Caco-2 (cell line): ENCODE measurements at regions not wholly inside any gene's neighbourhood (a gene's known extent, or its start where the extent isn't known, plus 50 kb on each side); places are given as distances from the start of the nearest gene placed in this dataset.

Experiments
- BruUV-seq: library from RNA; stranded (reverse); fragments of 400-500 nt; replicated peaks from 2 replicates; lab custom pipeline; 2021; lab: Mats Ljungman, UMichigan
- CTCF ChIA-PET: fragments of 300-600 bp; sonication (Branson Sonifier 250); formaldehyde crosslinking; loops from one replicate; lab custom pipeline; 2022; ENCODE audit warnings: antibody characterized with exemption; lab: Charles Lee
- POLR2A ChIA-PET: fragments of 300-600 bp; sonication (Branson Sonifier 250); formaldehyde crosslinking; loops from one replicate; lab custom pipeline; 2022; ENCODE audit warnings: antibody characterized with exemption; lab: Charles Lee
- DNase-seq, 2 experiments: peaks; one replicate each; pipeline versions ENCODE4 v3.0.0 to v3.0.0-alpha.2; 2020 to 2022
- H3K27me3 ChIP-seq: replicated peaks from 2 replicates; pipeline ENCODE4 v1.6.0; 2011; ENCODE audit warnings: low read length; ENCODE audit not compliant: control insufficient read depth, insufficient read depth
- H3K36me3 ChIP-seq: 2 replicates; pipeline ENCODE4 v1.5.1; 2011; ENCODE audit warnings: low read length; ENCODE audit not compliant: control insufficient read depth, insufficient read depth
- H3K4me1 ChIP-seq: fragments of 250-450 bp; sonication (Bioruptor Pico); 2 replicates; pipeline ENCODE4 v1.5.1; 2020; ENCODE audit warnings: mild to moderate bottlenecking
- H3K4me3 ChIP-seq: 2 replicates; pipeline ENCODE4 v1.5.1; 2011; ENCODE audit warnings: low read depth, mild to moderate bottlenecking, control low read depth, low read length
- H3K9me3 ChIP-seq: fragments of 250-450 bp; sonication (Bioruptor Pico); 2 replicates; pipeline ENCODE4 v1.5.1; 2020; ENCODE audit warnings: mild to moderate bottlenecking, moderate library complexity
- H3K27ac Mint-ChIP-seq: one replicate; pipeline ENCODE4 v1.8.0; 2022; ENCODE audit warnings: mixed read lengths; ENCODE audit not compliant: unreplicated experiment
- H3K27me3 Mint-ChIP-seq: one replicate; pipeline ENCODE4 v1.8.0; 2022; ENCODE audit warnings: mixed read lengths; ENCODE audit not compliant: insufficient read depth, unreplicated experiment
- H3K36me3 Mint-ChIP-seq: one replicate; pipeline ENCODE4 v1.8.0; 2022; ENCODE audit warnings: mild to moderate bottlenecking, mixed read lengths; ENCODE audit not compliant: insufficient read depth, unreplicated experiment
- H3K4me1 Mint-ChIP-seq: one replicate; pipeline ENCODE4 v1.8.0; 2022; ENCODE audit warnings: low read depth, mixed read lengths; ENCODE audit not compliant: unreplicated experiment
- H3K4me3 Mint-ChIP-seq: one replicate; pipeline ENCODE4 v1.8.0; 2022; ENCODE audit warnings: mild to moderate bottlenecking, moderate library complexity, mixed read lengths; ENCODE audit not compliant: unreplicated experiment
- H3K9me3 Mint-ChIP-seq: one replicate; pipeline ENCODE4 v1.8.0; 2022; ENCODE audit warnings: mixed read lengths; ENCODE audit not compliant: unreplicated experiment
- intact Hi-C: fragments of 100-400 bp; cut with micrococcal nuclease; formaldehyde crosslinking; loops from one replicate; pipeline ENCODE4 v1.10.0; 2022; ENCODE audit not compliant: unreplicated experiment
- TF ChIP-seq, protein P1 (sequence below), 2 experiments: fragments of 200-600 bp in 1 of 2; IDR thresholded peaks; 1 replicate in 1 of 2; 2 replicates in 1 of 2; pipeline versions ENCODE4 v1.5.1 to v1.8.0; 2011 to 2022; ENCODE audit warnings: antibody characterized with exemption in 1 of 2, control low read depth in 1 of 2, inconsistent platforms in 1 of 2, low read depth in 1 of 2, low read length in 1 of 2, mild to moderate bottlenecking in 1 of 2, moderate library complexity in 1 of 2; ENCODE audit not compliant: insufficient read depth in 1 of 2, severe bottlenecking in 1 of 2, unreplicated experiment in 1 of 2

DNA sequence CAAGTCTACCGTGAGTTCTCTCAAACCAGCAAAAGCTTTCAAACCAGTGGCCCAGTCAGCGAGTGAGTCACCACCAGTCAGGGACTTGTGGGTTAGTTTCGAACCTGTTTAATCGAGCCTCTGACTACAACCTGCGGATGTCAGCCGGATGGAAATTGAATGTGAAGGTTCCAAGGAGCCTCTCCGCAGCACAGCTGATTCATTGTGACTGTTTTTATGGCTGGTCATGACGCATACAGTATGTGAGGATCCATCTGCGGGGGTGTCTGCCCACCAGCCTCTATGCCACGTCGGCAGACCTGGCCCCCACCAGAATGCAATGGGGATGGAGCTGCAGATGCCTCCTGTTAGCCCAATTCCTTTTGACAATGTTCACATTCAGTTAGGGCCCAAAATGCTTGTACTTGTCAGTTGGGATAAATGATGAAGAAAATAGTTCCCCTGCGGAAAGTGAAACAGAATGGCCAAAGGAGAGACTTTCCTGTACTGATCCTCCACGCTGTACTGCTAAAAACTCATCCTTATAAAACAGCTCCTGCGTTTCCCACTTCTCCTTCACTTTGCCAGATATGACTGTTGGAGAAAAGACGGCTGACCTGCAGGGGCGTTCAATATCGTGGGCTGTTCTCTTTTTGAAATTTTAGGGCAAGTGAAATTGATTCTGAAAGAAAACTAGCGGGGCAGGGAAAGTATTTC lies 206.6 kb downstream of the TFAP2B start:
- intact Hi-C loops: no loop called here
- H3K4me1 ChIP-seq: no peaks in the 10 kb centered on the region

DNA sequence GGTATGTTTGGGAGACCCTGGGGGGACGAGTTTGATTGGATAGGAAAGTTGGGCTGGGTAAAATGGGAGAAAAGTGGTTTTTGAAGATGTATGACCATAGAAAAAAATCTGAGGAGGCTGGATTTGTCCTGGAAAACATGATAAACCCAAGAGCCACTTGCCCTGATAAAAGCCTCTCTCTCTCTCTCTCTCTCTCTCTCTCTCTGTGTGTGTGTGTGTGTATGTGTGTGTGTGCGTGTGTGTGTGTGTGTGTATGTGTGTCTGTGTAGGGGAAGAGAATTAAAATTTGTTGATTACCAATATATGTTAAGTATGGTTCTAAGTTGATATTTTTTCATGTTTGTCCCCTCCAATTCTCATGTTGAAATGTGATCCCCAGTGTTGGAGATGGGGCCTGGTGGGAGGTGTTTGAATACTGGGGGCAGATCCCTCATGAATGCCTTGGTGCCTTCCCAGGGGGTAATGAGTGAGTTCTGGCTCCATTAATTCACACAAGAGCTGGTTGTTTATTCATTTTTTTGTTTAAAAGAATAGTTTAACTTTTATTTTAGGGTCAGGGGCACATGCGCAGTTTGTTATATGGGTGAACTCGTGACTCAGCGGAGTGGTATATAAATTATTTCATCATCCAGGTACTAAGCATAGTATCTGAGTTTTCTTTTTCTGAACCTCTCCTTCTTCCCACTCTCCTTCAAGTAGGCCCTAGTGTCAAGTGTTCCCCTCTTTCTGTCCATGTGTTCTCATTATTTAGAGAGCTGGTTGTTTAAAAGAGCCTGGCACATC lies 208.8 kb downstream of the TFAP2B start:
- no peaks in the 10 kb centered on the region for H3K4me1 Mint-ChIP-seq
- ChIA-PET POLR2A (no interaction called here), CTCF (no interaction called here)
- Histone ChIP-seq H3K4me1 (no peaks in the 10 kb centered on the region), H3K4me3 (no peak overlapping the region), H3K36me3 (no peaks in the 10 kb centered on the region), H3K27me3 (no peaks in the 10 kb centered on the region), H3K9me3 (no peaks in the 10 kb centered on the region)
- TF ChIP-seq, protein P1, sequence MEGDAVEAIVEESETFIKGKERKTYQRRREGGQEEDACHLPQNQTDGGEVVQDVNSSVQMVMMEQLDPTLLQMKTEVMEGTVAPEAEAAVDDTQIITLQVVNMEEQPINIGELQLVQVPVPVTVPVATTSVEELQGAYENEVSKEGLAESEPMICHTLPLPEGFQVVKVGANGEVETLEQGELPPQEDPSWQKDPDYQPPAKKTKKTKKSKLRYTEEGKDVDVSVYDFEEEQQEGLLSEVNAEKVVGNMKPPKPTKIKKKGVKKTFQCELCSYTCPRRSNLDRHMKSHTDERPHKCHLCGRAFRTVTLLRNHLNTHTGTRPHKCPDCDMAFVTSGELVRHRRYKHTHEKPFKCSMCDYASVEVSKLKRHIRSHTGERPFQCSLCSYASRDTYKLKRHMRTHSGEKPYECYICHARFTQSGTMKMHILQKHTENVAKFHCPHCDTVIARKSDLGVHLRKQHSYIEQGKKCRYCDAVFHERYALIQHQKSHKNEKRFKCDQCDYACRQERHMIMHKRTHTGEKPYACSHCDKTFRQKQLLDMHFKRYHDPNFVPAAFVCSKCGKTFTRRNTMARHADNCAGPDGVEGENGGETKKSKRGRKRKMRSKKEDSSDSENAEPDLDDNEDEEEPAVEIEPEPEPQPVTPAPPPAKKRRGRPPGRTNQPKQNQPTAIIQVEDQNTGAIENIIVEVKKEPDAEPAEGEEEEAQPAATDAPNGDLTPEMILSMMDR (IDR thresholded peaks at IDR 0.05; ENCODE audit: insufficient read depth in 1 of 2, low read depth in 1 of 2, low read length in 1 of 2, severe bottlenecking in 1 of 2, unreplicated experiment in 1 of 2): no peak
- no peaks in the 10 kb centered on the region for H3K27me3 Mint-ChIP-seq
- no peak for DNase-seq
- no TSS peak for BruUV-seq
- H3K27ac Mint-ChIP-seq: no peak overlapping the region
- H3K36me3 Mint-ChIP-seq: no peaks in the 10 kb centered on the region
- H3K9me3 Mint-ChIP-seq: no peaks in the 10 kb centered on the region
- H3K4me3 Mint-ChIP-seq: no peak overlapping the region
- intact Hi-C loops: no loop called here

More for the DNA sequence above, 206.6 kb downstream of the TFAP2B start:
- TF ChIP-seq, protein P1 (IDR thresholded peaks at IDR 0.05; ENCODE audit: insufficient read depth in 1 of 2, low read depth in 1 of 2, low read length in 1 of 2, severe bottlenecking in 1 of 2, unreplicated experiment in 1 of 2): no peak
- Mint-ChIP-seq H3K9me3 (no peaks in the 10 kb centered on the region), H3K36me3 (no peaks in the 10 kb centered on the region), H3K4me1 (no peaks in the 10 kb centered on the region), H3K4me3 (no peak overlapping the region), H3K27me3 (no peaks in the 10 kb centered on the region), H3K27ac (no peak overlapping the region)
- POLR2A ChIA-PET: no interaction called here
- CTCF ChIA-PET: no interaction called here
- BruUV-seq: no TSS peak
- no peak for DNase-seq
- Histone ChIP-seq H3K36me3 (no peaks in the 10 kb centered on the region), H3K27me3 (no peaks in the 10 kb centered on the region), H3K4me3 (no peak overlapping the region), H3K9me3 (no peaks in the 10 kb centered on the region)

DNA sequence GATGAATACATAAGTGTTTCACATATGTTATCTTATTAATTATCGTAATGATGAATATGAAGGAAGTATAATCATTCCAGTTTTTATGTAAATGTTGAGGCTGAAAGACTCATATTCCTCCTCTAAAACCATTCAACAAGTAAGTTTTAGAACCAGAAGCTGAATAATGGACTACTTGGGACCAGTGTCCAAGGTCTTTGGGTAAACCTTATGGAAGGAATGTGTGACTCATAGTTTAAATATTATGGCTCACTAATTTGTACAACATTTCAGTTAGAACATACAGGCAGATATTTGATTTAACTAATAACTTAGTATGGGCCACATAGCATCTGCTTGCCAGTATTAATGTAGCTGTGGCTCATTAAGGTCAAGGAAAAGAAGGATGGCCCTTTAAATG lies 209.6 kb downstream of the TFAP2B start:
- Mint-ChIP-seq H3K27me3 (no peaks in the 10 kb centered on the region), H3K4me3 (no peak overlapping the region), H3K4me1 (no peaks in the 10 kb centered on the region), H3K27ac (no peak overlapping the region), H3K36me3 (no peaks in the 10 kb centered on the region), H3K9me3 (no peaks in the 10 kb centered on the region)
- no TSS peak for BruUV-seq
- ChIA-PET CTCF (no interaction called here), POLR2A (no interaction called here)
- Histone ChIP-seq H3K36me3 (no peaks in the 10 kb centered on the region), H3K4me1 (no peaks in the 10 kb centered on the region), H3K27me3 (no peaks in the 10 kb centered on the region), H3K4me3 (no peak overlapping the region), H3K9me3 (no peaks in the 10 kb centered on the region)
- no peak for DNase-seq
- TF ChIP-seq, protein P1 (IDR thresholded peaks at IDR 0.05; ENCODE audit: insufficient read depth in 1 of 2, low read depth in 1 of 2, low read length in 1 of 2, severe bottlenecking in 1 of 2, unreplicated experiment in 1 of 2): no peak
- intact Hi-C loops: no loop called here
